Neural cell (in vitro differentiated cells): ENCODE measurements at regions not wholly inside any gene's neighbourhood (a gene's known extent, or its start where the extent isn't known, plus 50 kb on each side); places are given as distances from the start of the nearest gene placed in this dataset.

Experiments used
- EP300 ChIP-seq: fragments of 450-650 bp; conservative IDR thresholded peaks from 2 replicates; pipeline ENCODE4 v1.6.1; 2014; ENCODE audit warnings: antibody characterized with exemption, mild to moderate bottlenecking, moderate library complexity; ENCODE audit not compliant: poor library complexity, severe bottlenecking
- EZH2 ChIP-seq: fragments of 200-600, 300-800 bp; shearing (Covaris generic), sonication (generic); IDR thresholded peaks from 2 replicates; pipeline ENCODE4 v1.6.1; 2014; ENCODE audit warnings: antibody characterized with exemption, low read length, borderline replicate concordance, mild to moderate bottlenecking; ENCODE audit not compliant: insufficient read depth, poor library complexity, severe bottlenecking
- MXI1 ChIP-seq: fragments of 450-650 bp; conservative IDR thresholded peaks from 2 replicates; pipeline ENCODE4 v1.6.1; 2014; ENCODE audit warnings: antibody characterized with exemption, mild to moderate bottlenecking; ENCODE audit not compliant: poor library complexity, severe bottlenecking
- POLR2AphosphoS5 ChIP-seq: IDR thresholded peaks from 2 replicates; pipeline ENCODE4 v1.6.1; 2012
- RAD21 ChIP-seq: fragments of 450-650 bp; conservative IDR thresholded peaks from 2 replicates; pipeline ENCODE4 v1.6.1; 2014; ENCODE audit warnings: antibody characterized with exemption, mild to moderate bottlenecking, moderate library complexity
- SMC3 ChIP-seq: fragments of 450-650 bp; conservative IDR thresholded peaks from 2 replicates; pipeline ENCODE4 v1.6.1; 2014; ENCODE audit warnings: antibody characterized with exemption, mild to moderate bottlenecking, moderate library complexity; ENCODE audit not compliant: poor library complexity
- TAF1 ChIP-seq: IDR thresholded peaks from 2 replicates; pipeline ENCODE4 v1.6.1; 2012; ENCODE audit warnings: low read depth
- TF ChIP-seq, protein P1 (sequence below): fragments of 450-650 bp; IDR thresholded peaks from 2 replicates; pipeline ENCODE4 v1.5.1; 2014; ENCODE audit warnings: antibody characterized with exemption, mild to moderate bottlenecking, moderate library complexity; ENCODE audit not compliant: poor library complexity, severe bottlenecking
- TF ChIP-seq, protein P2 (sequence below): IDR thresholded peaks from 2 replicates; pipeline ENCODE4 v1.6.1; 2012; ENCODE audit warnings: borderline replicate concordance

DNA sequence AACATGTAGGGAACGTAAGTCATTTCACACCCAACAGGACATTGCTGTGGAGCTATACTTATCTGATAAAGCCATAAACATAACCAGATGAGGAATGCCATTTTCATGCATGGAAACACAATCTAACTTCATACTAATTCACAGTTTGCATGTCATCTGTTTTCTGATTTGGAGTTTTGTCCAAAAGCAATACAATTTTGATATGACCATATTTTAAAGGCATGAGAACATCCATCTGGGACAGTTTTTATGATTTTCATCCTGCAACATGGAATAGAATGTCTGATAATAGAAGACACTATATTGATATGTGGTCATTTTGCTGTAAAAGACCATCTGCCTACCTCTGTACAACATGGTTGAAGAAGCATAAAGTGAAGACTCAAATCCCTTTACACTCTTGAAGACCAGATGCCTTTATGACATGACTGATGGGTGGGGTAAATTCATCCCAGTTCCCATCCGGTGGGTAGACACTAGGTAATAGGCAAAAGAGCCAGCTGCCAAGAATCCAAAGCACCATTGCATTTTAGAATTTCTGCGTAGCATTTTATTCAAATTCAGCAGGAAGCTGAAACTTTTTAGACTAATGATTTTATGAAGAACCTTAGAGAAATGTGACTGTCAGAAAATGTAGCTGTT lies 309.8 kb downstream of the LMO7 start:
- TF ChIP-seq, protein P1, sequence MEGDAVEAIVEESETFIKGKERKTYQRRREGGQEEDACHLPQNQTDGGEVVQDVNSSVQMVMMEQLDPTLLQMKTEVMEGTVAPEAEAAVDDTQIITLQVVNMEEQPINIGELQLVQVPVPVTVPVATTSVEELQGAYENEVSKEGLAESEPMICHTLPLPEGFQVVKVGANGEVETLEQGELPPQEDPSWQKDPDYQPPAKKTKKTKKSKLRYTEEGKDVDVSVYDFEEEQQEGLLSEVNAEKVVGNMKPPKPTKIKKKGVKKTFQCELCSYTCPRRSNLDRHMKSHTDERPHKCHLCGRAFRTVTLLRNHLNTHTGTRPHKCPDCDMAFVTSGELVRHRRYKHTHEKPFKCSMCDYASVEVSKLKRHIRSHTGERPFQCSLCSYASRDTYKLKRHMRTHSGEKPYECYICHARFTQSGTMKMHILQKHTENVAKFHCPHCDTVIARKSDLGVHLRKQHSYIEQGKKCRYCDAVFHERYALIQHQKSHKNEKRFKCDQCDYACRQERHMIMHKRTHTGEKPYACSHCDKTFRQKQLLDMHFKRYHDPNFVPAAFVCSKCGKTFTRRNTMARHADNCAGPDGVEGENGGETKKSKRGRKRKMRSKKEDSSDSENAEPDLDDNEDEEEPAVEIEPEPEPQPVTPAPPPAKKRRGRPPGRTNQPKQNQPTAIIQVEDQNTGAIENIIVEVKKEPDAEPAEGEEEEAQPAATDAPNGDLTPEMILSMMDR: no peak
- TF ChIP-seq POLR2AphosphoS5: no peak
- TF ChIP-seq EP300: no peak
- no peak for TF ChIP-seq RAD21
- no peak for TF ChIP-seq EZH2
- TF ChIP-seq, protein P2, sequence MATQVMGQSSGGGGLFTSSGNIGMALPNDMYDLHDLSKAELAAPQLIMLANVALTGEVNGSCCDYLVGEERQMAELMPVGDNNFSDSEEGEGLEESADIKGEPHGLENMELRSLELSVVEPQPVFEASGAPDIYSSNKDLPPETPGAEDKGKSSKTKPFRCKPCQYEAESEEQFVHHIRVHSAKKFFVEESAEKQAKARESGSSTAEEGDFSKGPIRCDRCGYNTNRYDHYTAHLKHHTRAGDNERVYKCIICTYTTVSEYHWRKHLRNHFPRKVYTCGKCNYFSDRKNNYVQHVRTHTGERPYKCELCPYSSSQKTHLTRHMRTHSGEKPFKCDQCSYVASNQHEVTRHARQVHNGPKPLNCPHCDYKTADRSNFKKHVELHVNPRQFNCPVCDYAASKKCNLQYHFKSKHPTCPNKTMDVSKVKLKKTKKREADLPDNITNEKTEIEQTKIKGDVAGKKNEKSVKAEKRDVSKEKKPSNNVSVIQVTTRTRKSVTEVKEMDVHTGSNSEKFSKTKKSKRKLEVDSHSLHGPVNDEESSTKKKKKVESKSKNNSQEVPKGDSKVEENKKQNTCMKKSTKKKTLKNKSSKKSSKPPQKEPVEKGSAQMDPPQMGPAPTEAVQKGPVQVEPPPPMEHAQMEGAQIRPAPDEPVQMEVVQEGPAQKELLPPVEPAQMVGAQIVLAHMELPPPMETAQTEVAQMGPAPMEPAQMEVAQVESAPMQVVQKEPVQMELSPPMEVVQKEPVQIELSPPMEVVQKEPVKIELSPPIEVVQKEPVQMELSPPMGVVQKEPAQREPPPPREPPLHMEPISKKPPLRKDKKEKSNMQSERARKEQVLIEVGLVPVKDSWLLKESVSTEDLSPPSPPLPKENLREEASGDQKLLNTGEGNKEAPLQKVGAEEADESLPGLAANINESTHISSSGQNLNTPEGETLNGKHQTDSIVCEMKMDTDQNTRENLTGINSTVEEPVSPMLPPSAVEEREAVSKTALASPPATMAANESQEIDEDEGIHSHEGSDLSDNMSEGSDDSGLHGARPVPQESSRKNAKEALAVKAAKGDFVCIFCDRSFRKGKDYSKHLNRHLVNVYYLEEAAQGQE: no peak
- TF ChIP-seq MXI1: no peak
- TF ChIP-seq TAF1: no peak
- TF ChIP-seq SMC3: no peak
